Hematopoietic multipotent progenitor cell treated with erythropoietin and hydrocortisone succinate and interleukin-3 and kit ligand, for 4 days (in vitro differentiated cells): ENCODE measurements at regions not wholly inside any gene's neighbourhood (a gene's known extent, or its start where the extent isn't known, plus 50 kb on each side); places are given as distances from the start of the nearest gene placed in this dataset.
A peak's percentile ranks its signal among the peaks of the same experiment; 100 is the strongest.
"Not testable (repeated sequence)": the region's sequence is repeated elsewhere in the genome, so short reads cannot be mapped to it uniquely, and the experiment has no call there.

Source experiments
- DNase-seq: peaks from one replicate; pipeline ENCODE4 v3.0.0-alpha.2; 2015

DNA sequence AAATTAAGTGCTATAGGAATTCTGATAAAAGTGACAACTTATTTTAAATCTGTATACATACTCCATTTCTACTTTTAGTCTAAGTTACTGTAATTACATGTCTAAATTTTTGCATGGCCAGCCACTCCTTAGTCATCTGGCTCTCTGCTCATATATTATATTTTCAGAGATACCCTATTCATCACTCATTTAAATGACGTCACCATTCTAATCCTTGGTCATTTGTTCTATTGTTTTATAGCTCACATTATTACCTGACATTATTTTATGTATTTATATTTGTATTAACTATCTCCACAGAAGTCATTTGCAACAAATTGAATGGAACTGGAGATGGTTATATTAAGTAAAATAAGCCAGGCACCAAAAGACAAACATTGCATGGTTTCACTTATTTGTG, 179.6 kb upstream of the CXorf51A start:
- no peak for DNase-seq

DNA sequence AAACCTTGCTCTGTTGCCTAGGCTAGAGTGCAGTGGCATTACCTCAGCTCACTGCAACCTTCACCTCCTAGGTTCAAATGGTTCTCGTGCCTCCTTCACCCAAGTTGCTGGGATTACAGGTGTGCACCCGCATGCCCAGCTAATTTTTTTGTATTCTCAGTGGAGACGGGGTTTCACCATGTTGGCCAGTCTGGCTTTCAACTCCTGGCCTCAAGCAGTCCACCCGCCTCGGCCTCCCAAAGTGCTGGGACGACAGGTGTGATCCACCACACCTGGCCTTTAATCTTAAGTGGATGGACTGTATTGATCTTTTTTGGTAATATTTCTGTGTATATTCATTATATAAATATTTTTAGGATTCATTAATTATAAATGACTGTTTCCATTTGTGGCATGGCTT, 158.7 kb upstream of the CXorf51A start:
- no peak for DNase-seq

GRCh38 chrX:146967306-146967705, 152.8 kb upstream of the CXorf51A start:
- no peak for DNase-seq

DNA sequence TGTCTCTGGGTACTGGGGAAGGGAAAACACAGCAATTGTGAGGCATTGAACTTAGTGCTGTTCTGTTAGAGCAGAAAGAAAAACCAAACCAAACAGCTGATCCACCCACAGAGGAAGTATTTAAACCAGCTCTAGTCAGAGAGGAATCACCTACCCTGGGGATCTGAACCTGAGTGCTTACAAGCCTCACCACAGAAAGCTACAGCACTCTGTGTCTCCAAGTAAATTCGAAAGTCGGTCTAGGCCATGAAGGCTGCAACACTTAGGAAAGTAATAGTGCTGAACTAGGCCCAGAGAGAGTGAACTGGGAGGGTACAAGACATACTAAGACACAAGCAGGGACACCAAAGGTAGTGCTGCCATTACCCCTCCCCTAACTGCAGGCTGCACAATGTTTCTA, 142.2 kb upstream of the CXorf51A start:
- DNase-seq: no peak

DNA sequence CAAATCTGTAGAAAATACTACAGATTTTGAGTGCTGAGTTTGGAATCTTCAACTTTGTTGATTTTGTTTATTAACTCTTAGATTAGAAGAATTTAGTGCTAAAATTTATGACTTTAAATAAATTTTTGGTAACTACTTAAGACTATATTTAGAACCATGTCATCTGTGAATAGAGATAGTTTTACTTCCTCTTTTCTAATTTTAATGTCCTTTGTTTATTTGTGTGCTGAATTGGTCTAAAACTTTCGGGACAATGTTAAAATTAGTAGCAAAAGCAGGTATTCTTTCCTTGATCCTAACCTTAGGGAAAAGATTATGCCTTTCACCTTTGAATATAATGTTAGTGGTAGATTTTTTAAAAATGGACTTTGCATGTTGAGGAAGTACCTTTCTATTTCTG, 119.7 kb upstream of the CXorf51A start:
- no peak for DNase-seq

GRCh38 chrX:146932997-146933396, 118.5 kb upstream of the CXorf51A start:
- DNase-seq: not testable (repeated sequence)

GRCh38 chrX:146921204-146921603, 106.7 kb upstream of the CXorf51A start:
- DNase-seq: no peak

DNA sequence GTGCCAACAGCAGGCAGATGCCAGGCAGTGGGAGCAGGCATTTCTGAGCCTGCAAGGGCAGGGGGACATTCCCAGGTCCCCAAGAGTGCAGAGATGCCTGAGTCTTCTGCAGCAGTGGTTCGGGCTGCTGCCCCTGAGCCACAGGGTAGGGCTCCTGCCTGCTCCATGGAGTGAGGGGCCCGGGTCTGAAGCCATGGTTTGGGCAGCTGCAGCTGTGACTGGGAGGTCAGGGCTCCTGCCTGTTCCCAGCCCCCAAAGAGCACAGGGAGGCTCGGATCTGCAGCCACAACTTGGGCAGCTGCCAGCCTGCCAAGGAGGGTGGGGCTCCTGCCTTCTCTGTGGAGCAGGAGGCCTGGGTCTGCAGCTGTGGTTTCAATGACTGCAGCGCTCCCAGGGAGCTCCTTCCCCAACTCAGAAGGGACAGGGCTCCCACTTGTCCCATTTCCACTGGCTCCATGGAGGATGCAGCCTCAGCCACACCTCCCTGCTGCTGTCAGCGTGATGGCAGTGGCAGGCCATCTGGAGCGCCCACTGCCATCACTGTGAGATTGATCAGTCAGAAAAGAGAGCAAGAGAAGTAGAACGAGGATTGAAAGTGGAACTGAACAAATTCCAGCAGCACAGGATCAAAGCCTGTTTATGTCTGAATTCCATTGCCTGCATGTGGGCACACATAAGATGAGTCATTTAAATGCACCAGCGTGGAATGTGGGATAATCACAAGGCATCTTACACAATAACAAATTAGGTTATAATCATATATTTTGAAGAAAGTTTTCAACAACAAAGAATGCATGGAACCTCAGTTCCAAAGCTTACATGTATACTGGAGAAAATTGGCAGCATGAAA, 93.1 kb upstream of the CXorf51A start:
- DNase-seq: no peak

DNA sequence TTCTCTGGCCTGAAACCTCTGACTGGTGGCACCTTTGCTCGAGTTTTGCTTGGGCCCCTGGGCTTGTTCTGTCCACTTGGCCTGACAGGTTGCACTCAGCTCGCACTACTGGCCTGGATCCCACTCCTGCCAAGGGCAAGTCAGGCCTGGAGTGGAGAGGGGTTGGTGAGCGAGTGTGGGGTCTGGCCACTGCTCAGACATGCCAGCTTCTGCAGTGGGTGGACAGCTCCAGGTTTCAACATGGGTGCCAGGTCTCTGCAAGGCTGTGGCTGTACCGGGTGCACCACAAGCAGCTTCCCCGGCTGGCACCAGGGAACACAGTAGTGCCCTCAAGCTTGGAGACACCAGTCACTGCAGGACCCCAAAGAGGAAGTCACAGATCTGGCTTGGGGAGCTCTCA, 91.6 kb upstream of the CXorf51A start:
- no peak for DNase-seq

- DNase-seq: no peak
Measured at GRCh38 chrX:146887020-146887419, 72.5 kb upstream of the CXorf51A start.

GRCh38 chrX:146881521-146881920, 67.0 kb upstream of the CXorf51A start:
- peak; percentile 7 for DNase-seq

DNA sequence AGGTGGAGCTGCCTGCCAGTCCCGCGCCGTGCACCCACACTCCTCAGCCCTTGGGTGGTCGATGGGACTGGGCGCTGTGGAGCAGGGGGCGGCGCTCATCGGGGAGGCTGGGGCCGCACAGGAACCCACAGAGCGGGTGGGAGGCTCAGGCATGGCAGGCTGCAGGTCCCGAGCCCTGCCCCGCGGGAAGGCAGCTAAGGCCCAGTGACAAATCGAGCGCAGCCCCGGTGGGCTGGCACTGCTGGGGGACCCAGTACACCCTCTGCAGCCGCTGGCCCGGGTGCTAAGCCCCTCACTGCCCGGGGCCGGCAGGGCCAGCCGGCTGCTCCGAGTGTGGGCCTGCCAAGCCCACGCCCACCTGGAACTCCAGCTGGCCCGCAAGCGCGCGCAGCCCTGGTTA, 52.3 kb upstream of the CXorf51A start:
- not testable (repeated sequence) for DNase-seq

DNA sequence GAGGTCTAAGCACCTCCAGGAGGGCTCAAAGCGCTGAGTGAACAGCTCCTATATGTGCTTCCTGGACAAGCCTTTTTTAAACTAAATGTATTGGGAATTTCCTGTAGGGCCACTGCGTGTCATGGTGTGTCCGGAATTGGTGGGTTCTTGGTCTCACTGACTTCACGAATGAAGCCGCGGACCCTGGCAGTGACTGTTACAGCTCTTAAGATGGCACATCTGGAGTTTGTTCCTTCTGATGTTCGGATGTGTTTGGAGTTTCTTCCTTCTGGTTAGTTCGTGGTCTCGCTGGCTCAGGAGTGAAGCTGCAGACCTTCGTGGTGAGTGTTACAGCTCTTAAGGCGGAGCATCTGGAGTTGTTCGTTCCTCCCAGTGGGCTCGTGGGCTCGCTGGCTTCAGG, 51.2 kb upstream of the CXorf51A start:
- DNase-seq: not testable (repeated sequence)
